ENCODE measurements at regions not wholly inside any gene's neighbourhood (a gene's known extent, or its start where the extent isn't known, plus 50 kb on each side); places are given as distances from the start of the nearest gene placed in this dataset.

- no TSS peak for BruUV-seq (replicated peaks)
- CTCF ChIA-PET (ENCODE audit: low intra/inter-chr PET ratio, low total read pairs): no interaction called here
- 0% methylated on average over 3 of the region's 3 CpGs for WGBS (ENCODE audit: low lambda C conversion rate)
These were observed 152.1 kb upstream of the EDIL3 start for GRCh38 chr5:84536797-84537196.

GRCh38 chr5:84535281-84535680, 150.6 kb upstream of the EDIL3 start:
- WGBS (ENCODE audit: low lambda C conversion rate): 19% methylated on average over 3 of the region's 3 CpGs
- in situ Hi-C loops (cut with HindIII; ENCODE audit: extremely low pct_ligation_motif_present, low pct_unique_long_range_greater_than_20kb): no loop called here
- no peak overlapping the region for H3K27ac ChIP-seq (ENCODE audit: extremely low read length, insufficient read depth, low read length)
- no peak for DNase-seq (ENCODE audit: low spot score)
- no TSS peak for BruUV-seq (replicated peaks)
- H3K79me2 ChIP-seq (ENCODE audit: insufficient read depth, low read length): no peaks in the 10 kb centered on the region
- no peaks in the 10 kb centered on the region for H4K20me1 ChIP-seq (ENCODE audit: insufficient read depth, low read length)
- no peak overlapping the region for H3K9ac ChIP-seq (ENCODE audit: insufficient read depth, low read depth, low read length)
- H3K4me1 ChIP-seq (ENCODE audit: insufficient read depth, low read length): no peaks in the 10 kb centered on the region
- H3K4me3 ChIP-seq (replicated peaks in 1 of 3; ENCODE audit: insufficient read depth in 1 of 3, low read depth in 2 of 3, low read length in 3 of 3): no peak overlapping the region
- intact Hi-C loops (cut with micrococcal nuclease; ENCODE audit: unreplicated experiment): no loop called here
- no peak for ATAC-seq
- CTCF ChIA-PET (ENCODE audit: low intra/inter-chr PET ratio, low total read pairs): no interaction called here
- FAIRE-seq: no peak
- H3K4me2 ChIP-seq (ENCODE audit: low read depth, low read length): no peak overlapping the region
- no peak overlapping the region for H2AFZ ChIP-seq (ENCODE audit: low read length)
- H3K27me3 ChIP-seq (ENCODE audit: control insufficient read depth in 1 of 2, insufficient read depth in 2 of 2, low read length in 2 of 2): no peaks in the 10 kb centered on the region
- no peaks in the 10 kb centered on the region for H3K9me3 ChIP-seq (ENCODE audit: low read length)
- no peaks in the 10 kb centered on the region for H3K36me3 ChIP-seq (replicated peaks in 1 of 2; ENCODE audit: control insufficient read depth in 1 of 2, insufficient read depth in 2 of 2, low read length in 2 of 2)
- POLR2A ChIA-PET: no interaction called here
- no peak for TF ChIP-seq ZNF234 (CRISPR knock-in tag; conservative IDR thresholded peaks at IDR 0.05)
- TF ChIP-seq ZNF30 (CRISPR knock-in tag; IDR thresholded peaks at IDR 0.05): no peak
- TF ChIP-seq, protein P1, sequence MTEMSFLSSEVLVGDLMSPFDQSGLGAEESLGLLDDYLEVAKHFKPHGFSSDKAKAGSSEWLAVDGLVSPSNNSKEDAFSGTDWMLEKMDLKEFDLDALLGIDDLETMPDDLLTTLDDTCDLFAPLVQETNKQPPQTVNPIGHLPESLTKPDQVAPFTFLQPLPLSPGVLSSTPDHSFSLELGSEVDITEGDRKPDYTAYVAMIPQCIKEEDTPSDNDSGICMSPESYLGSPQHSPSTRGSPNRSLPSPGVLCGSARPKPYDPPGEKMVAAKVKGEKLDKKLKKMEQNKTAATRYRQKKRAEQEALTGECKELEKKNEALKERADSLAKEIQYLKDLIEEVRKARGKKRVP (CRISPR knock-in tag; IDR thresholded peaks at IDR 0.05): no peak
- no peak for TF ChIP-seq ZNF749 (CRISPR knock-in tag; IDR thresholded peaks at IDR 0.05; ENCODE audit: borderline replicate concordance)
- TF ChIP-seq HNRNPK (IDR thresholded peaks at IDR 0.05; ENCODE audit: low read depth, low read length, poor library complexity, severe bottlenecking): no peak
- TF ChIP-seq ZNF224 (CRISPR knock-in tag; IDR thresholded peaks at IDR 0.05): no peak
- TF ChIP-seq ZSCAN20 (CRISPR knock-in tag; IDR thresholded peaks at IDR 0.05; ENCODE audit: borderline replicate concordance): no peak
- no peak for TF ChIP-seq MLLT10 (CRISPR knock-in tag; IDR thresholded peaks at IDR 0.05)
- no peak for TF ChIP-seq SATB2 (CRISPR knock-in tag; IDR thresholded peaks at IDR 0.05)
- TF ChIP-seq CAMTA2 (CRISPR knock-in tag; IDR thresholded peaks at IDR 0.05; ENCODE audit: borderline replicate concordance): no peak
- TF ChIP-seq ZNF260 (CRISPR knock-in tag; IDR thresholded peaks at IDR 0.05; ENCODE audit: borderline replicate concordance, low read depth): no peak
- TF ChIP-seq ZNF256 (CRISPR knock-in tag; conservative IDR thresholded peaks at IDR 0.05): no peak
- no peak for TF ChIP-seq MLXIP (CRISPR knock-in tag; IDR thresholded peaks at IDR 0.05; ENCODE audit: borderline replicate concordance)

More at GRCh38 chr5:84536797-84537196, 152.1 kb upstream of the EDIL3 start:
- H3K4me3 ChIP-seq (replicated peaks in 1 of 3; ENCODE audit: insufficient read depth in 1 of 3, low read depth in 2 of 3, low read length in 3 of 3): no peak overlapping the region
- H3K9ac ChIP-seq (ENCODE audit: insufficient read depth, low read depth, low read length): no peak overlapping the region
- TF ChIP-seq SOX13 (IDR thresholded peaks at IDR 0.05) (no peak), SOX13 (CRISPR knock-in tag; conservative IDR thresholded peaks at IDR 0.05 in 1 of 2, IDR thresholded peaks at IDR 0.05 in 1 of 2) (no peak), HNF4G (IDR thresholded peaks at IDR 0.05; ENCODE audit: borderline replicate concordance, low read depth, low read length) (no peak), HNF4G (CRISPR knock-in tag; IDR thresholded peaks at IDR 0.05; ENCODE audit: borderline replicate concordance, low read depth) (no peak), ATM (IDR thresholded peaks at IDR 0.05; ENCODE audit: borderline replicate concordance) (no peak), TCF7 (IDR thresholded peaks at IDR 0.05; ENCODE audit: low read depth) (no peak), RAD51 (IDR thresholded peaks at IDR 0.05; ENCODE audit: borderline replicate concordance) (peak; percentile 55; the same call in 1 of the 2 replicates)
- no peak overlapping the region for H2AFZ ChIP-seq (ENCODE audit: low read length)
- no peaks in the 10 kb centered on the region for H4K20me1 ChIP-seq (ENCODE audit: insufficient read depth, low read length)
- H3K4me1 ChIP-seq (ENCODE audit: insufficient read depth, low read length): no peaks in the 10 kb centered on the region
- FAIRE-seq (no peak), DNase-seq (ENCODE audit: low spot score) (no peak), ATAC-seq (no peak)
- H3K27me3 ChIP-seq (ENCODE audit: control insufficient read depth in 1 of 2, insufficient read depth in 2 of 2, low read length in 2 of 2): no peaks in the 10 kb centered on the region
- in situ Hi-C loops (cut with HindIII; ENCODE audit: extremely low pct_ligation_motif_present, low pct_unique_long_range_greater_than_20kb) (no loop called here), intact Hi-C loops (cut with micrococcal nuclease; ENCODE audit: unreplicated experiment) (no loop called here)
- H3K79me2 ChIP-seq (ENCODE audit: insufficient read depth, low read length): no peaks in the 10 kb centered on the region
- POLR2A ChIA-PET: no interaction called here
- no peaks in the 10 kb centered on the region for H3K9me3 ChIP-seq (ENCODE audit: low read length)
- H3K27ac ChIP-seq (ENCODE audit: extremely low read length, insufficient read depth, low read length): no peak overlapping the region
- no peak overlapping the region for H3K4me2 ChIP-seq (ENCODE audit: low read depth, low read length)
- no peaks in the 10 kb centered on the region for H3K36me3 ChIP-seq (replicated peaks in 1 of 2; ENCODE audit: control insufficient read depth in 1 of 2, insufficient read depth in 2 of 2, low read length in 2 of 2)

Data from HepG2 (cell line).